Muscle of arm (tissue), 1 donor: ENCODE measurements at regions not wholly inside any gene's neighbourhood (a gene's known extent, or its start where the extent isn't known, plus 50 kb on each side); places are given as distances from the start of the nearest gene placed in this dataset.
A peak's percentile ranks its signal among the peaks of the same experiment; 100 is the strongest.

ENCODE experiments used
- DNase-seq: peaks from one replicate; pipeline ENCODE4 v3.0.0-alpha.2; 2013

- DNase-seq = no peak
Observed at GRCh38 chr3:76698136-76698706, 341.7 kb upstream of the ROBO2 start.

GRCh38 chr3:76699846-76700245 lies 340.1 kb upstream of the ROBO2 start:
- DNase-seq = no peak

- no peak for DNase-seq
Observed at GRCh38 chr3:76700323-76700722, 339.6 kb upstream of the ROBO2 start.

GRCh38 chr3:76702676-76703075 lies 337.2 kb upstream of the ROBO2 start:
- no peak for DNase-seq

GRCh38 chr3:76715426-76715825 lies 324.5 kb upstream of the ROBO2 start:
- no peak for DNase-seq

- no peak for DNase-seq
Observed at GRCh38 chr3:76723366-76723765, 316.5 kb upstream of the ROBO2 start.

GRCh38 chr3:76724075-76724474 lies 315.8 kb upstream of the ROBO2 start:
- DNase-seq = no peak

- DNase-seq = no peak
Observed at GRCh38 chr3:76724706-76725105, 315.2 kb upstream of the ROBO2 start.

- no peak for DNase-seq
Observed at GRCh38 chr3:76726034-76726433, 313.9 kb upstream of the ROBO2 start.

- DNase-seq = no peak
Observed at GRCh38 chr3:76728426-76728825, 311.5 kb upstream of the ROBO2 start.

GRCh38 chr3:76731471-76731870 lies 308.4 kb upstream of the ROBO2 start:
- DNase-seq = no peak

- no peak for DNase-seq
Observed at GRCh38 chr3:76733073-76733759, 306.7 kb upstream of the ROBO2 start.

- no peak for DNase-seq
Observed at GRCh38 chr3:76735152-76735551, 304.7 kb upstream of the ROBO2 start.

GRCh38 chr3:76753599-76753998 lies 286.3 kb upstream of the ROBO2 start:
- DNase-seq = peak; percentile 1

- no peak for DNase-seq
Observed at GRCh38 chr3:76754247-76754646, 285.7 kb upstream of the ROBO2 start.

GRCh38 chr3:76756577-76756976 lies 283.3 kb upstream of the ROBO2 start:
- no peak for DNase-seq

- DNase-seq = no peak
Observed at GRCh38 chr3:76760336-76760735, 279.6 kb upstream of the ROBO2 start.

- DNase-seq = no peak
Observed at GRCh38 chr3:76765511-76765910, 274.4 kb upstream of the ROBO2 start.

- no peak for DNase-seq
Observed at GRCh38 chr3:76768912-76769311, 271.0 kb upstream of the ROBO2 start.

GRCh38 chr3:76776927-76777326 lies 263.0 kb upstream of the ROBO2 start:
- DNase-seq = no peak

- no peak for DNase-seq
Observed at GRCh38 chr3:76788206-76788605, 251.7 kb upstream of the ROBO2 start.

- no peak for DNase-seq
Observed at GRCh38 chr3:76789237-76789636, 250.7 kb upstream of the ROBO2 start.

- DNase-seq = no peak
Observed at GRCh38 chr3:76811418-76811817, 228.5 kb upstream of the ROBO2 start.

GRCh38 chr3:76812649-76813242 lies 227.2 kb upstream of the ROBO2 start:
- DNase-seq = no peak
